ENCODE measurements at regions not wholly inside any gene's neighbourhood (a gene's known extent, or its start where the extent isn't known, plus 50 kb on each side); places are given as distances from the start of the nearest gene placed in this dataset.

DNA sequence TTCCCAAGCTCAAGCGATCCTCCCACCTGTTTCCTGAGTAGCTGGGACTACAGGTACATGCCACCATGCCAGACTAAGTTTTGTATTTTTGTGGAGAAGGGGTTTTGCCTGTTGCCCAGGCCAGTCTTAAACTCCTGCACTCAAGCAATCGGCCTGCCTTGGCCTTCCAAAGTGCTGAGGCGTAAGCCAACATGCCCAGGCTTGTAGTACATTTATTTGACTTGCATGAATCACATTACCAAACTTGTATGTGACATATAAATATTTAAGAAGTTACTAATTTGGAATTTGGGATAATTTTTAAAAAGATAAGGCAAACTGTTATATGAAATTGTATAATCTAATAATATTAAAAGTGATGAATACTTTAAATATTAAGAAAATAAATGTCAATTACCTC is 157.6 kb downstream of the MCHR2 start:
- TF ChIP-seq, protein P1, sequence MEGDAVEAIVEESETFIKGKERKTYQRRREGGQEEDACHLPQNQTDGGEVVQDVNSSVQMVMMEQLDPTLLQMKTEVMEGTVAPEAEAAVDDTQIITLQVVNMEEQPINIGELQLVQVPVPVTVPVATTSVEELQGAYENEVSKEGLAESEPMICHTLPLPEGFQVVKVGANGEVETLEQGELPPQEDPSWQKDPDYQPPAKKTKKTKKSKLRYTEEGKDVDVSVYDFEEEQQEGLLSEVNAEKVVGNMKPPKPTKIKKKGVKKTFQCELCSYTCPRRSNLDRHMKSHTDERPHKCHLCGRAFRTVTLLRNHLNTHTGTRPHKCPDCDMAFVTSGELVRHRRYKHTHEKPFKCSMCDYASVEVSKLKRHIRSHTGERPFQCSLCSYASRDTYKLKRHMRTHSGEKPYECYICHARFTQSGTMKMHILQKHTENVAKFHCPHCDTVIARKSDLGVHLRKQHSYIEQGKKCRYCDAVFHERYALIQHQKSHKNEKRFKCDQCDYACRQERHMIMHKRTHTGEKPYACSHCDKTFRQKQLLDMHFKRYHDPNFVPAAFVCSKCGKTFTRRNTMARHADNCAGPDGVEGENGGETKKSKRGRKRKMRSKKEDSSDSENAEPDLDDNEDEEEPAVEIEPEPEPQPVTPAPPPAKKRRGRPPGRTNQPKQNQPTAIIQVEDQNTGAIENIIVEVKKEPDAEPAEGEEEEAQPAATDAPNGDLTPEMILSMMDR (IDR thresholded peaks at IDR 0.05) = no peak
- no peak for TF ChIP-seq POLR2A (IDR thresholded peaks at IDR 0.05)
- no peak for TF ChIP-seq POLR2AphosphoS5 (IDR thresholded peaks at IDR 0.05)

All from prostate gland (tissue), 2 donors.